ENCODE measurements at regions not wholly inside any gene's neighbourhood (a gene's known extent, or its start where the extent isn't known, plus 50 kb on each side); places are given as distances from the start of the nearest gene placed in this dataset.

- TF ChIP-seq USF1 (IDR thresholded peaks at IDR 0.05) (no peak), ZBTB7A (IDR thresholded peaks at IDR 0.05; ENCODE audit: low read depth) (no peak), NFIC (IDR thresholded peaks at IDR 0.05) (0 out of 2 replicates have a peak, but pooled peaks have one; percentile 30), TAF1 (IDR thresholded peaks at IDR 0.05; ENCODE audit: low read depth) (no peak), TEAD4 (IDR thresholded peaks at IDR 0.05) (peak; percentile 44; the same call in 1 of the 2 replicates), TCF12 (IDR thresholded peaks at IDR 0.05; ENCODE audit: low read depth) (no peak), CREB1 (IDR thresholded peaks at IDR 0.05; ENCODE audit: low read depth) (no peak), YY1 (IDR thresholded peaks at IDR 0.05; ENCODE audit: low read depth) (no peak), CEBPB (IDR thresholded peaks at IDR 0.05) (peak; percentile 94), FOXM1 (IDR thresholded peaks at IDR 0.05; ENCODE audit: borderline replicate concordance, low read depth) (no peak), RAD21 (IDR thresholded peaks at IDR 0.05; ENCODE audit: low read depth) (no peak), EP300 (IDR thresholded peaks at IDR 0.05; ENCODE audit: borderline replicate concordance) (no peak; the same call in 1 of the 2 replicates), EGR1 (IDR thresholded peaks at IDR 0.05) (no peak)
- TF ChIP-seq, protein P1, sequence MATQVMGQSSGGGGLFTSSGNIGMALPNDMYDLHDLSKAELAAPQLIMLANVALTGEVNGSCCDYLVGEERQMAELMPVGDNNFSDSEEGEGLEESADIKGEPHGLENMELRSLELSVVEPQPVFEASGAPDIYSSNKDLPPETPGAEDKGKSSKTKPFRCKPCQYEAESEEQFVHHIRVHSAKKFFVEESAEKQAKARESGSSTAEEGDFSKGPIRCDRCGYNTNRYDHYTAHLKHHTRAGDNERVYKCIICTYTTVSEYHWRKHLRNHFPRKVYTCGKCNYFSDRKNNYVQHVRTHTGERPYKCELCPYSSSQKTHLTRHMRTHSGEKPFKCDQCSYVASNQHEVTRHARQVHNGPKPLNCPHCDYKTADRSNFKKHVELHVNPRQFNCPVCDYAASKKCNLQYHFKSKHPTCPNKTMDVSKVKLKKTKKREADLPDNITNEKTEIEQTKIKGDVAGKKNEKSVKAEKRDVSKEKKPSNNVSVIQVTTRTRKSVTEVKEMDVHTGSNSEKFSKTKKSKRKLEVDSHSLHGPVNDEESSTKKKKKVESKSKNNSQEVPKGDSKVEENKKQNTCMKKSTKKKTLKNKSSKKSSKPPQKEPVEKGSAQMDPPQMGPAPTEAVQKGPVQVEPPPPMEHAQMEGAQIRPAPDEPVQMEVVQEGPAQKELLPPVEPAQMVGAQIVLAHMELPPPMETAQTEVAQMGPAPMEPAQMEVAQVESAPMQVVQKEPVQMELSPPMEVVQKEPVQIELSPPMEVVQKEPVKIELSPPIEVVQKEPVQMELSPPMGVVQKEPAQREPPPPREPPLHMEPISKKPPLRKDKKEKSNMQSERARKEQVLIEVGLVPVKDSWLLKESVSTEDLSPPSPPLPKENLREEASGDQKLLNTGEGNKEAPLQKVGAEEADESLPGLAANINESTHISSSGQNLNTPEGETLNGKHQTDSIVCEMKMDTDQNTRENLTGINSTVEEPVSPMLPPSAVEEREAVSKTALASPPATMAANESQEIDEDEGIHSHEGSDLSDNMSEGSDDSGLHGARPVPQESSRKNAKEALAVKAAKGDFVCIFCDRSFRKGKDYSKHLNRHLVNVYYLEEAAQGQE (IDR thresholded peaks at IDR 0.05; ENCODE audit: low read depth) = no peak
- TF ChIP-seq, protein P2, sequence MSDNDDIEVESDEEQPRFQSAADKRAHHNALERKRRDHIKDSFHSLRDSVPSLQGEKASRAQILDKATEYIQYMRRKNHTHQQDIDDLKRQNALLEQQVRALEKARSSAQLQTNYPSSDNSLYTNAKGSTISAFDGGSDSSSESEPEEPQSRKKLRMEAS (IDR thresholded peaks at IDR 0.05) = no peak
These were observed 59.7 kb upstream of the RBFOX2 start for GRCh38 chr22:36088292-36088691.

GRCh38 chr22:36087784-36088183, 59.2 kb upstream of the RBFOX2 start:
- TF ChIP-seq USF1 (IDR thresholded peaks at IDR 0.05) (no peak), TAF1 (IDR thresholded peaks at IDR 0.05; ENCODE audit: low read depth) (no peak), TEAD4 (IDR thresholded peaks at IDR 0.05) (no peak), YY1 (IDR thresholded peaks at IDR 0.05; ENCODE audit: low read depth) (no peak), EGR1 (IDR thresholded peaks at IDR 0.05) (no peak), EP300 (IDR thresholded peaks at IDR 0.05; ENCODE audit: borderline replicate concordance) (no peak), FOXM1 (IDR thresholded peaks at IDR 0.05; ENCODE audit: borderline replicate concordance, low read depth) (no peak), TCF12 (IDR thresholded peaks at IDR 0.05; ENCODE audit: low read depth) (no peak), CREB1 (IDR thresholded peaks at IDR 0.05; ENCODE audit: low read depth) (no peak), CEBPB (IDR thresholded peaks at IDR 0.05) (no peak), RAD21 (IDR thresholded peaks at IDR 0.05; ENCODE audit: low read depth) (no peak), ZBTB7A (IDR thresholded peaks at IDR 0.05; ENCODE audit: low read depth) (no peak), NFIC (IDR thresholded peaks at IDR 0.05) (no peak)
- TF ChIP-seq, protein P1 (IDR thresholded peaks at IDR 0.05; ENCODE audit: low read depth) = no peak
- TF ChIP-seq, protein P2 (IDR thresholded peaks at IDR 0.05) = no peak

GRCh38 chr22:36086629-36087254, 58.1 kb upstream of the RBFOX2 start:
- TF ChIP-seq RAD21 (IDR thresholded peaks at IDR 0.05; ENCODE audit: low read depth) = no peak
- TF ChIP-seq TEAD4 (IDR thresholded peaks at IDR 0.05) = no peak
- TF ChIP-seq TAF1 (IDR thresholded peaks at IDR 0.05; ENCODE audit: low read depth) = no peak
- no peak for TF ChIP-seq TCF12 (IDR thresholded peaks at IDR 0.05; ENCODE audit: low read depth)
- no peak for TF ChIP-seq EP300 (IDR thresholded peaks at IDR 0.05; ENCODE audit: borderline replicate concordance)
- TF ChIP-seq NFIC (IDR thresholded peaks at IDR 0.05) = no peak
- TF ChIP-seq YY1 (IDR thresholded peaks at IDR 0.05; ENCODE audit: low read depth) = no peak
- TF ChIP-seq, protein P2 (IDR thresholded peaks at IDR 0.05) = no peak
- no peak for TF ChIP-seq FOXM1 (IDR thresholded peaks at IDR 0.05; ENCODE audit: borderline replicate concordance, low read depth)
- no peak for TF ChIP-seq USF1 (IDR thresholded peaks at IDR 0.05)
- TF ChIP-seq CEBPB (IDR thresholded peaks at IDR 0.05) = no peak
- TF ChIP-seq, protein P1 (IDR thresholded peaks at IDR 0.05; ENCODE audit: low read depth) = no peak
- no peak for TF ChIP-seq ZBTB7A (IDR thresholded peaks at IDR 0.05; ENCODE audit: low read depth)
- no peak for TF ChIP-seq EGR1 (IDR thresholded peaks at IDR 0.05)
- TF ChIP-seq CREB1 (IDR thresholded peaks at IDR 0.05; ENCODE audit: low read depth) = no peak
